ENCODE measurements at regions not wholly inside any gene's neighbourhood (a gene's known extent, or its start where the extent isn't known, plus 50 kb on each side); places are given as distances from the start of the nearest gene placed in this dataset.

GRCh38 chr4:36509845-36510244, 228.4 kb downstream of the DTHD1 start:
- TF ChIP-seq CTCF (IDR thresholded peaks at IDR 0.05; ENCODE audit: low read depth, low read length) (no peak), MAX (IDR thresholded peaks at IDR 0.05; ENCODE audit: low read depth, low read length) (no peak), MYC (IDR thresholded peaks at IDR 0.05; ENCODE audit: low read depth, low read length) (no peak), POLR2A (IDR thresholded peaks at IDR 0.05; ENCODE audit: extremely low read depth, insufficient read length) (no peak)
- DNase-seq (ENCODE audit: low read depth) = no peak
- H3K4me3 ChIP-seq (ENCODE audit: low read depth, low read length) = no peak overlapping the region

DNA sequence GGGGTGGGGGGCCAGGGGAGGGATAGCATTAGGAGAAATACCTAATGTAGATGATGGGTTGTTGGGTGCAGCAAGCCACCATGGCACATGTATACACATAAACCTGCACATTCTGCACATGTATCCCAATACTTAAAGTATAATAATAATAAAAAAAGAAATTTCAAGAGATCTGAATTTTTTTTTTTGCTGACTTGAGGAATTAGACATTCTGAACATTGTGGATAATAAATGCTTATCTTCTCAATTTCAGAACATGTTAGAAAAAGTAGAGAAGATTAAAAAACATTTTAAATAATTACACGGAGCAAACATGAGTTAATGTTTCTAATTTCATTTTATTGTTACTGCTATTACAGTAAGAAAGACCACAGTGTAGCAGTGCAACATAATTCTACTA, 230.4 kb downstream of the DTHD1 start:
- no peak for DNase-seq (ENCODE audit: low read depth)
- TF ChIP-seq POLR2A (IDR thresholded peaks at IDR 0.05; ENCODE audit: extremely low read depth, insufficient read length) (no peak), CTCF (IDR thresholded peaks at IDR 0.05; ENCODE audit: low read depth, low read length) (no peak), MAX (IDR thresholded peaks at IDR 0.05; ENCODE audit: low read depth, low read length) (no peak), MYC (IDR thresholded peaks at IDR 0.05; ENCODE audit: low read depth, low read length) (no peak)
- H3K4me3 ChIP-seq (ENCODE audit: low read depth, low read length) = no peak overlapping the region

DNA sequence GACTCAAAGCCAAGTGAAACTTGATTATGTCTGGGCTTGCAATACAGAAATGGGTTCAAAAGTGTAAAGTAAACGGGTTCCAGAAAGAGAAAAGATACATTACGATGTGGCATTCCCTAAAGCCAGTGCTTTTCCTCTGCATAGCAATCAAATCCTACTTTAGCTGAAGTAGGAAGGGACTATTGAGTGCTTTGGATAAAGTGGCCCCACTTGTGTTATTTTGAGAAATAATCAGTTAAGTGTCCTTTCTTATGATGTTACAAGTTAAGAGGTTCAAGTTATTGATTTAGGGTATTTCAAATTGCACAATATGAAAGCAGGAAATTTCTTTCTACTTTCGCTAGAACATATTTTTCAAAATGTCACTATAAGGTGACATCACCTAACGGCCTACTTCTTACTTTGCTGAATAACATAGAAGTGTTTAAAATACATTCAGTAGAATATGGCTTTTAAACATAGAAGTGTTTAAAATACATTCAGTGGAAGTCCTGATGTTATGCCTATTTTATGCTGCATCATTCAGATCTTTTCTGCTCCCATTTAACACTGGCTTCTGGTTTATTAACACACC, 235.2 kb downstream of the DTHD1 start:
- H3K4me3 ChIP-seq (ENCODE audit: low read depth, low read length) = no peak overlapping the region
- DNase-seq (ENCODE audit: low read depth) = no peak
- no peak for TF ChIP-seq MYC (IDR thresholded peaks at IDR 0.05; ENCODE audit: low read depth, low read length)
- no peak for TF ChIP-seq CTCF (IDR thresholded peaks at IDR 0.05; ENCODE audit: low read depth, low read length)
- TF ChIP-seq MAX (IDR thresholded peaks at IDR 0.05; ENCODE audit: low read depth, low read length) = no peak
- no peak for TF ChIP-seq POLR2A (IDR thresholded peaks at IDR 0.05; ENCODE audit: extremely low read depth, insufficient read length)

DNA sequence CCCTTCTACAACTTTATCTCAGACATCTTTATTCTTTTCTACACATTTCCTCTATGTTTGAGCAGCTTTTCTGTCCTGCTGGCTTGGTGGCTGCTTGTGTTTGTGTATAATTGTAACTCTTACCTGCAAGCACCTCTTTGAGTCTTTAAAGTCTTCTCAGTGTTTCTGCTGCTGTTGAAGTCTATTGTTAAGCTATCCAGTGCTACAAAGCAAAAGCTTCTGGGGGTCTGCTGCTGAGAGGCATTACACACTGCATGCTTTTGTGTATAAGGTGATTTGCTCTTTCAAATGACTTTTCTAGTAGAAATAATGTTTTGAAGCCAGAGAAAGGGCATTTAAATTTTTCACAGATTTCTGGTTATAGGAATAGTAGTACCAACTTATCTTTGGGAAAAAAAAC, 241.8 kb downstream of the DTHD1 start:
- DNase-seq (ENCODE audit: low read depth) = no peak
- no peak overlapping the region for H3K4me3 ChIP-seq (ENCODE audit: low read depth, low read length)
- TF ChIP-seq MAX (IDR thresholded peaks at IDR 0.05; ENCODE audit: low read depth, low read length) (no peak), CTCF (IDR thresholded peaks at IDR 0.05; ENCODE audit: low read depth, low read length) (no peak), POLR2A (IDR thresholded peaks at IDR 0.05; ENCODE audit: extremely low read depth, insufficient read length) (no peak), MYC (IDR thresholded peaks at IDR 0.05; ENCODE audit: low read depth, low read length) (no peak)

DNA sequence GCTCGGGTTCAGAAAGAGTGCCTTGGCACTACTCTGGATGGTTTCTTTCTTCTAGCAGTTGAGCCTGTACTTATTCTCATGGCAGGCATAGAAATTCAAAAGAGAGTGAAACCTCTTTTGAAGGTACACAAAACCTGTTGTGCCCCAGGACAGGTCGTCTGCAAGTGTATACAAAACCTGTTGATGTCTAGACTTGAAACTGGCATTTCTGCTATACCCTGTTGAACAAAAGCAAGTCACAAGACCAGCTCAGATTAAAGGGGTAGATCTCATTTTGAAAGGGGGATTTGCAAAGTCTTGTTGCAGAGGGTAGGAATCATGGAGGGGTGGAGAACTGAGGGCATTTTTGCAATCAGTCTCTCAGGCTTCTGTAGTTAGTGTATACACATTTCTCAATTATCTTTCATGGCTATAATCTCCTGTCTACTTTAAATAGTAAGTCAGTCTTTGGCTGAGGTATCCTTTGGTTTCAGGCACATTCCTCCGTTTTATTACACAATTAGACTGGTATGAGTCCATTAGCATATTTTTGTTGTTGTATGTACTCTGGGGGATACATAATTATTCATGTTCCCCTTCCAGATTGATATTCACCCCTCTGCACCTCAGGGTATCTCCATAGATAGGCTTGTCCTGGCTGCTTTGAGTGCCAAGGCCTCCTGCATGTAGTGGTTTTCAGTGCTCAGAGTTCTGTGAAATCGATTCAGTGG, 251.4 kb downstream of the DTHD1 start:
- DNase-seq (ENCODE audit: low read depth) = no peak
- no peak overlapping the region for H3K4me3 ChIP-seq (ENCODE audit: low read depth, low read length)
- TF ChIP-seq MAX (IDR thresholded peaks at IDR 0.05; ENCODE audit: low read depth, low read length) (no peak), CTCF (IDR thresholded peaks at IDR 0.05; ENCODE audit: low read depth, low read length) (no peak), MYC (IDR thresholded peaks at IDR 0.05; ENCODE audit: low read depth, low read length) (no peak), POLR2A (IDR thresholded peaks at IDR 0.05; ENCODE audit: extremely low read depth, insufficient read length) (no peak)

Data from NB4 (cell line).